Peyer's patch (tissue), 4 donors: ENCODE measurements at regions not wholly inside any gene's neighbourhood (a gene's known extent, or its start where the extent isn't known, plus 50 kb on each side); places are given as distances from the start of the nearest gene placed in this dataset.

Experiments used
- POLR2A ChIP-seq, 2 donors: fragments of 450-650 bp; IDR thresholded peaks; one replicate each; pipeline ENCODE4 v1.5.1; 2017; ENCODE audit warnings: antibody characterized with exemption in 2 of 2, mild to moderate bottlenecking in 2 of 2, moderate library complexity in 2 of 2
- TF ChIP-seq, protein P1 (sequence below), 6 experiments: fragments of 450-650 bp in 4 of 6; fragments of 200-600 bp in 2 of 6; sonication (generic) in 1 of 6; IDR thresholded peaks; one replicate each; pipeline ENCODE4 v1.5.1; 2017 to 2019; ENCODE audit warnings: antibody characterized with exemption in 6 of 6, mild to moderate bottlenecking in 3 of 6, moderate library complexity in 1 of 6

DNA sequence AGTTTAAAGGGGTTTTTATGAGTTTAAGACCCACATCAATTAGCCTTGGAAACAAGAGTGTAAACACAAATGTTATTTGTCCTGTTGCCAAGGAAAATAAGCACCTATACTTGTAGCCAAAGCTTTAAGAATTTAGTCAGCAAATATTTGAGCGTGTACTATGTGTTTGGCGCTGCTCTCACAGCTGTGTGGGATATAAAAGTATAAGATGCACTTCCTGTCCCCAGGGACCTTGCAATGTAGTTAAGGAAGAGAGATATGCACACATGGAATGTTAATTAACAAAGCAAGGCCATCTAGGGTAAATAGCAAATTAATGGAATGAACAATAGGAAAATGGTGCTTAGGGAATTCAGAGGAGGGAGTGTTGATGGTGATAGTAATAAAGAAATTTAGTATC is 134.9 kb upstream of the SRRM4 start:
- TF ChIP-seq, protein P1, sequence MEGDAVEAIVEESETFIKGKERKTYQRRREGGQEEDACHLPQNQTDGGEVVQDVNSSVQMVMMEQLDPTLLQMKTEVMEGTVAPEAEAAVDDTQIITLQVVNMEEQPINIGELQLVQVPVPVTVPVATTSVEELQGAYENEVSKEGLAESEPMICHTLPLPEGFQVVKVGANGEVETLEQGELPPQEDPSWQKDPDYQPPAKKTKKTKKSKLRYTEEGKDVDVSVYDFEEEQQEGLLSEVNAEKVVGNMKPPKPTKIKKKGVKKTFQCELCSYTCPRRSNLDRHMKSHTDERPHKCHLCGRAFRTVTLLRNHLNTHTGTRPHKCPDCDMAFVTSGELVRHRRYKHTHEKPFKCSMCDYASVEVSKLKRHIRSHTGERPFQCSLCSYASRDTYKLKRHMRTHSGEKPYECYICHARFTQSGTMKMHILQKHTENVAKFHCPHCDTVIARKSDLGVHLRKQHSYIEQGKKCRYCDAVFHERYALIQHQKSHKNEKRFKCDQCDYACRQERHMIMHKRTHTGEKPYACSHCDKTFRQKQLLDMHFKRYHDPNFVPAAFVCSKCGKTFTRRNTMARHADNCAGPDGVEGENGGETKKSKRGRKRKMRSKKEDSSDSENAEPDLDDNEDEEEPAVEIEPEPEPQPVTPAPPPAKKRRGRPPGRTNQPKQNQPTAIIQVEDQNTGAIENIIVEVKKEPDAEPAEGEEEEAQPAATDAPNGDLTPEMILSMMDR (IDR thresholded peaks at IDR 0.05): no peak
- no peak for TF ChIP-seq POLR2A (IDR thresholded peaks at IDR 0.05)
